NCI-H460 (cell line): ENCODE measurements at regions not wholly inside any gene's neighbourhood (a gene's known extent, or its start where the extent isn't known, plus 50 kb on each side); places are given as distances from the start of the nearest gene placed in this dataset.

Source experiments
- DNase-seq: peaks from one replicate; pipeline ENCODE4 v3.0.0-alpha.2; 2016; ENCODE audit warnings: low read depth; ENCODE audit errors: extremely low read depth
- small RNA-seq, 2 experiments: library from RNA; depleted of rRNA; stranded (forward); fragments of <200 nt; gene quantifications; one replicate each; pipeline ENCODE3, GENCODE V24; 2014

GRCh38 chr15:47624503-47624902, 92.8 kb upstream of the SEMA6D start:
- no peak for DNase-seq

GRCh38 chr15:47639042-47639441, 78.3 kb upstream of the SEMA6D start:
- DNase-seq, result no peak

- no peak for DNase-seq
These were observed 77.2 kb upstream of the SEMA6D start for GRCh38 chr15:47640079-47640478.

- no peak for DNase-seq
These were observed 76.4 kb upstream of the SEMA6D start for GRCh38 chr15:47640901-47641300.

GRCh38 chr15:47644722-47645121, 72.6 kb upstream of the SEMA6D start:
- DNase-seq, result no peak

GRCh38 chr15:47650564-47650963, 66.7 kb upstream of the SEMA6D start:
- DNase-seq, result no peak

- DNase-seq, result no peak
These were observed 65.0 kb upstream of the SEMA6D start for GRCh38 chr15:47652328-47652727.

GRCh38 chr15:47652844-47653243, 64.5 kb upstream of the SEMA6D start:
- DNase-seq, result no peak

GRCh38 chr15:47661661-47662180, 55.6 kb upstream of the SEMA6D start:
- no peak for DNase-seq

- DNase-seq, result no peak
These were observed 54.2 kb upstream of the SEMA6D start for GRCh38 chr15:47663101-47663500.

Small RNA genes lying in the stretch of these regions (small RNA-seq; reads per million reads assigned to genes)
- gene MTND5P40 (0 reads per million in 2 experiments), gene RF01182 (0 reads per million in 2 experiments), gene RN7SKP139 (0 to 0.59 reads per million in 2 experiments), gene RNU6-1014P (0 reads per million in 2 experiments)
